ENCODE measurements at regions not wholly inside any gene's neighbourhood (a gene's known extent, or its start where the extent isn't known, plus 50 kb on each side); places are given as distances from the start of the nearest gene placed in this dataset.

GRCh38 chr12:111111681-111112080 lies 191.3 kb upstream of the MYL2 start:
- TF ChIP-seq POLR2A (IDR thresholded peaks at IDR 0.05) = no peak
- TF ChIP-seq, protein P1, sequence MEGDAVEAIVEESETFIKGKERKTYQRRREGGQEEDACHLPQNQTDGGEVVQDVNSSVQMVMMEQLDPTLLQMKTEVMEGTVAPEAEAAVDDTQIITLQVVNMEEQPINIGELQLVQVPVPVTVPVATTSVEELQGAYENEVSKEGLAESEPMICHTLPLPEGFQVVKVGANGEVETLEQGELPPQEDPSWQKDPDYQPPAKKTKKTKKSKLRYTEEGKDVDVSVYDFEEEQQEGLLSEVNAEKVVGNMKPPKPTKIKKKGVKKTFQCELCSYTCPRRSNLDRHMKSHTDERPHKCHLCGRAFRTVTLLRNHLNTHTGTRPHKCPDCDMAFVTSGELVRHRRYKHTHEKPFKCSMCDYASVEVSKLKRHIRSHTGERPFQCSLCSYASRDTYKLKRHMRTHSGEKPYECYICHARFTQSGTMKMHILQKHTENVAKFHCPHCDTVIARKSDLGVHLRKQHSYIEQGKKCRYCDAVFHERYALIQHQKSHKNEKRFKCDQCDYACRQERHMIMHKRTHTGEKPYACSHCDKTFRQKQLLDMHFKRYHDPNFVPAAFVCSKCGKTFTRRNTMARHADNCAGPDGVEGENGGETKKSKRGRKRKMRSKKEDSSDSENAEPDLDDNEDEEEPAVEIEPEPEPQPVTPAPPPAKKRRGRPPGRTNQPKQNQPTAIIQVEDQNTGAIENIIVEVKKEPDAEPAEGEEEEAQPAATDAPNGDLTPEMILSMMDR (IDR thresholded peaks at IDR 0.05) = no peak
- Histone ChIP-seq H3K36me3 (no peaks in the 10 kb centered on the region), H3K9me3 (no peaks in the 10 kb centered on the region), H3K27ac (no peak overlapping the region), H3K4me3 (no peak overlapping the region), H3K27me3 (no peaks in the 10 kb centered on the region), H3K4me1 (no peaks in the 10 kb centered on the region)
- intact Hi-C loops (cut with DNase I; ENCODE audit: low total_unique reads) = no loop called here
- DNase-seq = no peak

DNA sequence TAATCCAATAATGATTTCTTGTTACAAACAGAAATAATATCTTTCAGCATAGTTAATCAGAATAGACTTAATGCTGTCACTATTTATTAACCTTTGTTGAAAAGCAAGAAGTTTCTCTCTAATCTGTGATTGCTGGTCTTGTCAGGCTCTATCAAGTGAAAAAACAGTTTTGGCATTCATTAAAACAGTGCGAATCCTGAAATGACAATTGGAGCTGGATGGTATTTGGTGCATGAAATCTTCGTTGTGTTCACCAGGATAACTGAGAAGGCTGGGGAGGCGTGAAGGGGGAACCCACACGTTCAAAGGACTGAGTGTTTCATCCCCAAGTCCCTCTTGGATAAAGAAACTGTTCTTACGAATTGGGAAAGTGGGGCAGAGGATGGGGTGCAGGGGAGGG lies 190.2 kb upstream of the MYL2 start:
- intact Hi-C loops (cut with DNase I; ENCODE audit: low total_unique reads) = no loop called here
- H3K4me3 ChIP-seq = no peak overlapping the region
- H3K27ac ChIP-seq = no peak overlapping the region
- no peaks in the 10 kb centered on the region for H3K9me3 ChIP-seq
- no peaks in the 10 kb centered on the region for H3K4me1 ChIP-seq
- no peaks in the 10 kb centered on the region for H3K36me3 ChIP-seq
- no peak for TF ChIP-seq POLR2A (IDR thresholded peaks at IDR 0.05)
- TF ChIP-seq, protein P1 (IDR thresholded peaks at IDR 0.05) = no peak
- no peak for DNase-seq
- H3K27me3 ChIP-seq = no peaks in the 10 kb centered on the region

DNA sequence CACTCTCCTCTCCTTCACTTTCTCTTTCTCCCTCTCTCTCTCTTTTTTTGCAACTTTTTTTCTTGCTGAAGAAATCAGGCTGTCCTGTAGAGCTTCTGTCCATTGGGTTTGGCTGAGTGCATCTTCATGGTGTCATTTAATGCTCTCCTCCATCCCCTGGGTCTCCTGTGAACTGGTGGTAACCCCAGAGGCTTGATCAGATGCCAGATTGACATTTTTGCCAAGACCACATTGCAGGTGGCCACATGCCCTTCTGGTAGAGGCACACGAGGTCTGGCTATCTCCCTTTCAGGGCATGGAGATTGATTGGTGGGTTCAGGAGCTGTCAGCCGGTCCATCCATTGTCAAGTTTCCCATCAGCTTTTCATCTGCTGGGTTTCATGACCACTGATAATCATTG lies 188.3 kb upstream of the MYL2 start:
- Histone ChIP-seq H3K9me3 (no peaks in the 10 kb centered on the region), H3K4me1 (no peaks in the 10 kb centered on the region), H3K4me3 (no peak overlapping the region), H3K27ac (no peak overlapping the region), H3K36me3 (no peaks in the 10 kb centered on the region), H3K27me3 (no peaks in the 10 kb centered on the region)
- no peak for TF ChIP-seq POLR2A (IDR thresholded peaks at IDR 0.05)
- TF ChIP-seq, protein P1 (IDR thresholded peaks at IDR 0.05) = no peak
- intact Hi-C loops (cut with DNase I; ENCODE audit: low total_unique reads) = no loop called here
- DNase-seq = no peak

GRCh38 chr12:111107392-111108178 lies 187.2 kb upstream of the MYL2 start:
- no peaks in the 10 kb centered on the region for H3K27me3 ChIP-seq
- no peaks in the 10 kb centered on the region for H3K36me3 ChIP-seq
- TF ChIP-seq, protein P1 (IDR thresholded peaks at IDR 0.05) = no peak
- no peak for TF ChIP-seq POLR2A (IDR thresholded peaks at IDR 0.05)
- DNase-seq = no peak
- H3K4me3 ChIP-seq = no peak overlapping the region
- H3K4me1 ChIP-seq = no peaks in the 10 kb centered on the region
- H3K27ac ChIP-seq = no peak overlapping the region
- intact Hi-C loops (cut with DNase I; ENCODE audit: low total_unique reads) = no loop called here
- no peaks in the 10 kb centered on the region for H3K9me3 ChIP-seq

- DNase-seq = no peak
- no peaks in the 10 kb centered on the region for H3K27me3 ChIP-seq
- intact Hi-C loops (cut with DNase I; ENCODE audit: low total_unique reads) = no loop called here
- H3K4me3 ChIP-seq = no peak overlapping the region
- TF ChIP-seq, protein P1 (IDR thresholded peaks at IDR 0.05) = no peak
- no peak for TF ChIP-seq POLR2A (IDR thresholded peaks at IDR 0.05)
- H3K9me3 ChIP-seq = no peaks in the 10 kb centered on the region
- H3K4me1 ChIP-seq = no peaks in the 10 kb centered on the region
- no peak overlapping the region for H3K27ac ChIP-seq
- no peaks in the 10 kb centered on the region for H3K36me3 ChIP-seq
Observed at GRCh38 chr12:111105294-111105693, 184.9 kb upstream of the MYL2 start.

Measured in uterus (tissue), 3 donors.